ENCODE measurements at regions not wholly inside any gene's neighbourhood (a gene's known extent, or its start where the extent isn't known, plus 50 kb on each side); places are given as distances from the start of the nearest gene placed in this dataset.

- TF ChIP-seq CTCF (IDR thresholded peaks at IDR 0.05; ENCODE audit: insufficient read depth, low read depth, low read length) (no peak), EZH2 (IDR thresholded peaks at IDR 0.05; ENCODE audit: insufficient read depth, low read length) (no peak)
These were observed 120.3 kb upstream of the ZBED5 start for GRCh38 chr11:10978198-10978597.
